ENCODE measurements at regions not wholly inside any gene's neighbourhood (a gene's known extent, or its start where the extent isn't known, plus 50 kb on each side); places are given as distances from the start of the nearest gene placed in this dataset.
A peak's percentile ranks its signal among the peaks of the same experiment; 100 is the strongest.

DNA sequence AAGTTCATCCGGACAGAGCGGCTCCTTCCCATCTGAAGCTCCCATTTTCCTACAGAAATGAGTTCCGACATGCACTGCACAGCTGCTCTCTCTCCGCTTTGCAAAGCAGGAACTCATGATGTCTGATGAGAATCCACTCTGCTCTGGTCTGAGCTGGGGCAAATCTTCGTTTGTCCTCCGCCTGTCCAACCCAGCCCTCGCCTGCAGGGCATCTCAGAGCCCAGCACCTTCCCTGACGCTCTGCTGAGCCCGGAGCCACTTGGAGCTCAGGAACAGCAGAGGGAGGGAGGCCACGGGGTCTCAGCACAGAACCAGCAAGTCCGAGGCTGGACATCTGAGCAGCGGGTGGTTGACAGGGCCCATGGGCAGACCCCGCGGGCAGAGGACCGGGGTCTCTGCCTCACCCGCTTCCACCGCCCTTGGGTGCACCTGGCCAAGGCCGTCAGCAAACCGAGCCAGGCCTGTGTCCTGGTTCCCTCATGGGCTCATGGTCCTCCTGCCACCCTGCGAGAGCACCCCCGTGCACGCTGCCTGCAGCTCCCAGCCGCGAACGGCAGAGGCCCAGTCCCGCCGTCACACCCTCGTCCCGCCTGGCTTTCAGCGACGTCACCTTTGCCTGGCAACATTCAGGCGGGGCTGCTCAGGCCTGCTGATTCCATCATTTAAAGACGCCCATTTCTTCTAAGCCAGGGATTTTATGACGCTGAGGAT is 78.5 kb upstream of the BHLHE23 start:
- DNase-seq, result no peak

DNA sequence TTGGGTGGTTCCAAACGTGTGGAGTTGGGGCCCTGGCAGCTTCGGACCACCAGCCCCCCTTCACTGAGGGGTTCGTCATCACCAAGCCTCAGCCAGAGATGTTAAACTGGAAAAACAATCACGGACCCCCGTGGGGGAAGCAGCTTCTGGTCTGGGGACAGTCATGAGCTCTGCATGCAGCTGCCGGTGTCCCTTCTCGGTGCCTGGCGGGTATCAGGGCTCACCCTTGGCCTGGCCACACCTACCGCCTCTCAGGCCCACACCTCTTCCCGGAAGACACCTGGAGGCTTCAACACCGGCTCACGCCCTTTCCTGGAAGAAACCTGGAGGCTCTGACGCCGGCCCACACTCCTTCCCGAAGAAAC is 77.8 kb upstream of the BHLHE23 start:
- no peak for DNase-seq

GRCh38 chr20:63083831-63084562 is 77.2 kb upstream of the BHLHE23 start:
- no peak for DNase-seq

DNA sequence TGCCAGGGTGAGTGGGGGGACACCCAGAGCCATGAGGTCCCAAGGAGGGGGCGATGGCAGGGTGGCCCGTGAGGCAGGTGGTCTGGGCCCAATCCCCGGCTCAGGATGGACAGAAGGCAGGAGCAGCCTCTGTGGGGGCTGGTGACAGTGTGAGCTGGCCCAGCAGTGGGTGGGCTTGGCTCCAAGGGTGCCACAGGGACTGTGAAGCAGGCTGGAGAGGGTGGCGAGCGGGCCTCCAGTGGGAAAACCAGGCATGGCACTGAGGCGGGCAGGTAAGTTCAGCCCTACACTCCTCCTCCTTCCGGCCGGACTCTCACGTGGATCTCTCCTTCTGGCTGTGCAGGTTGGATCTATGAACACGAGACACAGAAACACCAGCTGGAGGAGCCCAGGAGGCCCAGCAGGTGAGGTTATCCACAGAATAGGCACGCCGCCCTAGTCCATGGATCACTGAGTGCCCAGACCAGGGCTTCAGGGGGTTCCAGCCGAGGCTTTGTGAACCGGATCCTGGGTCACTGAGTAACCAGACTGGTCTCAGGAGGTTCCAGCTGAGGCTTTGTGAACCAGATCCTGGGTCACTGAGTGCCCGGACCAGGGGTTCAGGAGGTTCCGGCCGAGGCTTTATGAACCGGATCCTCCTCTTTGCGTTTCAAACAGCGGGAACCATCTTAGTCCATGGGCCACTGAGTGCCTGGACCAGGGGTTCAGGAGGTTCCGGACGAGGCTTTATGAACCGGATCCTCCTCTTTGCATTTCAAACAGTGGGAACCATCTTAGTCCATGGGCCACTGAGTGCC is 76.4 kb upstream of the BHLHE23 start:
- no peak for DNase-seq

GRCh38 chr20:63082308-63082938 is 75.7 kb upstream of the BHLHE23 start:
- DNase-seq, result peak; percentile 43 to 53

DNA sequence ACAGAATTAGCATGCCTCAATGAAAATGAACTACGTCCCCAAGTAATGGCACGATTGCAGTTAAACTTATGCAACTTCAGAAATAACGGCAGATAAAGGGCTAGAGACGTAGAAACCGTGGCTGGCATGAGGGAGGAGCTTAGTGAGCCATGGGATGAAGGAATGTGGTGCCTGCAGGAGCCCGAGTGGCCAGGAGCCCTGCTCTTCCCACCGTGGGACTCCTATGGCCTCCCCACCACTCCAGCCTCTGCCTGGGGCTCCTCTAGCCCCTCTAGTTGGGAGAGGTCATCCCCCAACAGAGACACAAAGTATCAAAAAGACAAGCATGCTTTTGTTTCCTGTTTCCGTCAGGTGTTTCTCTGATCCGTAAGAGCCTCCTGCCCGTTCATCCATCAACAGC is 75.1 kb upstream of the BHLHE23 start:
- DNase-seq, result no peak

DNA sequence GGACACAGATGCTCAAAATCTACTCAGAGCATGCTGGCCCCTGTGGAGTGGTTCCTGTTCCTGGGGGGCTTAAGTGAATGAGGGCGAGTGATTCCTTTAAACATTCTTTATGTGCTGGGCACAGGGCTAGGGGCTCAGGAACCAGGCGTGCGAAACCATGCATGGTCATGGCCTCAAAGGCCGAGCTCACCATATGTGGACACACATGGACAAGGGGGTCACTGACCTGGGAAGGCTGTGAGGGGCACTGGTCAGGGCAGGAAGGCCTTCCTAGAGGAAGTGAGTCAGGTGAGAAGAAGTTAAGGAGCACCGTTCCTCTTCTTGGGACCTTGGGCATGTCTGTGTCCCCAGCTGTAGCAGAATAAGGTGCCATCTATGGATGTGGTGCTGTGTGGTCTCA is 74.6 kb upstream of the BHLHE23 start:
- no peak for DNase-seq

DNA sequence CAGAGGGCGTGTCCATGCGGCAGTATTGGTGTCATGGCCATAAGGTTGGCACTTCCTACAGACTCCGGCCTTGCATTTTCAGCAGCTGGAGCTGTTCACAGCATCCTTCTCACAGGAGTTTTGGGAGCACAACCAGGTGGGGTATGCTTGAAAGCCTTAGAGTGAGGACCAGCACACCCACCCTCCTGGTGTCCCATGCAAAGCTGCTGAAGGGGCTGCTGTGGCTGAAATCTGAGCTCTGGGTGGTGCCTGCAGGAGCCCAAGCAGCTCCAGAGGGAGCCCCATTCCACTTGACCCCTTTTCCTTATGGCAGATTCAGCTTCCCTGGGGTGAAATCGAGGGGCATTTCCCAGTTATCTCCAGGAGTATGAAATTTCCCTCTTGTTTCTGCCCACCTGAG is 74.0 kb upstream of the BHLHE23 start:
- no peak for DNase-seq

- DNase-seq, result no peak
Measured at GRCh38 chr20:63080411-63080810, 73.6 kb upstream of the BHLHE23 start.

DNA sequence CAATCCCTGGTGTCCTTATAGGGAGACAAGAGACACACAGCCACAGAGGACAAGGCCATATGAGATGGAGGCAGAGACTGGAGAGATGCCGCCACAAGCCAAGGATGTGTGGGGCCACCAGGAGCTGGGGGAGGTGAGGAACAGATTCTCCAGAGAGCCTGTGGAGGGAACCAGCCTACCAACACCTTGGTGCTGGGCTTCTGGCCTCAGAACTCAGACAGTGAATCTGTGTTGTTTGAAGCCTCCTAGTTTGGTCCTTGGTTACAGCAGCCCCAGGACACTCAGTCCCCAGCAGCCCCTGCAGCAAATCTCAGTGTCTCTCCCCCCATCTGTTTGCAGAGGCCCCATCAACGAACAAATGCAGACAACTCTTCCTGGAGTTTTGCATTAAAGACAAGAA is 73.2 kb upstream of the BHLHE23 start:
- DNase-seq, result no peak

DNA sequence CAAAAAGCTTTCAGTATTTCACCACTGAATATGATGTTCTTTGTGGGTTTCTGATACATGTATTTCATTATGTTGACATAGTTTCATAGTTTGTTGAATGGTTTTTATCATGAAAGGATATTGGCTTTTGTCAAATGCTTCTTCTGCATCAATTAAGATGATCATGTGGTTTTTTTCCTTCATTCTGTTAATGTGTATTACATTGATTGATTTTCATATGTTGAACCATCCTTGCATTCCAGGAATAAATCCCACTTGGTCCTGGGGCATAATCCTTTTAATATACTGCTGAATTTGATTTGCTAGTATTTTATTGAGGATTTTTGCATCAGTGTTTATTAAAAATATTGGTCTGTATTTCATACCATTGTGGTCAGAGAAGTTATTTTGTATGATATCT is 70.9 kb upstream of the BHLHE23 start:
- no peak for DNase-seq

DNA sequence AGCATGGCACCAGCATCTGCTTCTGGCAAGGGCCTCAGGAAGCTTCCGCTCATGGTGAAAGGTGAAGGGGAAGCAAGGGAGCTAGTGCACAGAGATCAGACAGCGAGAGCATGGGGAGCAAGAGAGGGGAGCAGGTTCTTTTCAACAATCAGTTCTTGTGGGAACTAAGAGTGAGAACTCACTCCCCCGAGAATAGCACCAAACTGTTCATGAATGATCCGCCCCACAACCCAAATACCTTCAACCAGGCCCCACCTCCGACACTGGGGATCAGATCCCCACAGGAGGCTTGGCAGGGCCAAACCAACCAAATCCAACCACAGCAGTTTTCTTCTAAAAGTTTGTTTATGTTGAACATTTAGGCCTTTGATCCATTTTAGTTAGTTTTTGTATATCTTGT is 69.7 kb upstream of the BHLHE23 start:
- DNase-seq, result no peak

DNA sequence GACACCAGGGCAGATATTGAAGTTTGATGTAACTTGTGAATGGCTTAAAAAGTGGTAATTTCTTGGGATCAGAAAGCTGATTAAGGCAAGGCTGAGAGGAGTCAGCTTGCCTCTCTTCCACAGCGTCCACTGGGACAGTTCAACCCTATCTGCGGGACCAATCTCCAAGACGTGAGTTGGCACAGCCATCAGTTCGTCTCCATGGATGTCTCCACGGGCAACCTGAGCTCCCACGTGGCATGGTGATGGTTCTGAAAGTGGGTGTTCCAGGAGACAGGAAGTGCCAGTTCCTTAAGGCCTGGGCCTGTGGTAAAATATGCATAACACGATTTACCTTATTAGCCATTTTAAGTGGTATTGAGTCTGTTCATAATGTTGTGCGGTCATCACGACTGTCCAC is 67.9 kb upstream of the BHLHE23 start:
- DNase-seq, result no peak

DNA sequence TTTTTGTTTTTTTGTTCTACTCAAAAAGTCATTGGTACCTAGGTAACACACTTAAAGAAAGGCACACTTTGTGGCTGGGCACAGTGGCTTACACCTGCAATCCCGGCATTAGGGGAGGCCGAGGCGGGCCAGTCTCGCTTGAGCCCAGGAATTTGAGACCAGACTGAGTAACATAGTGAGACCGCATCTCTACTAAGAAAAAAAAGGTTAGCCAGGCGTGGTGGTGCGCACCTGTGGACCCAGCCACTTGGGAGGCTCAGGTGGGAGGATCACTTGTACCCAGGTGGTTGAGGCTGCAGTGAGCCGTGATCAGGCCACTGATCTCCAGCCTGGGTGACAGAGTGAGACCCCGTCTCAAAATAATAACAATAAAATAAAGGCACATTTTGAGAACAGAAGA is 67.4 kb upstream of the BHLHE23 start:
- DNase-seq, result no peak

GRCh38 chr20:63073738-63074065 is 66.9 kb upstream of the BHLHE23 start:
- DNase-seq, result no peak

- no peak for DNase-seq
Measured at GRCh38 chr20:63072991-63073737, 66.4 kb upstream of the BHLHE23 start.

- DNase-seq, result no peak
Measured at GRCh38 chr20:63072231-63072791, 65.5 kb upstream of the BHLHE23 start.

DNA sequence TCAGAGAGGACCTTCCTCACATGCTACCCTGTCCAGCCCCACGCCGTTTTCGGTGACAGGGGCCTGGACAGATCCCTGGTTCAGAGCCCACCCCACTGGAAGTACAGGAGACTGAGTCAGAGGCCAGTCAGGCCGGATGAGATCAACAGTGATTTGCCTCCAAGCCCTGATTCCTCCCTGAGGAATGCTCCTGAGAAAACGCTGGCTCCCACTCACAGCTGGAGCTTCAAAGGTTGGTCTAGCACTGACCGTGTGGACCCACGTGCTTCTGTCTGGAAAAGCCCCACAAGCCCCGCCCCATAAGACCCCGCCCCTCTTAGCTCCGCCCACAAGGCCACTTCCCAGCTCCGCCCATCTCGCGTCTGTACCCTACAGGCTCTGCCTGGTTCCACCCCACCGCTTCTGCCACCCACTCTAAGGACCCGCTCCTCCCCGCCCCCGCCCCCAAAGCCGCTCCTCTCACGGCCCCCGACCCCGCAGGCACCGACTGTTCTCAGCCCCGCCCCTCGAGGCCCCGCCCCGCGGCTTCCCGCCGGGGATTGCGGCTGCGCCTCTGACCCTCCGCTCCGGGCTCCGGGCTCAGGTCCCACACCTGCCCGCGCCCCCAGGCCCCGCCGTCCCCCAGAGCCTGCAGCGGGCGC is 64.9 kb upstream of the BHLHE23 start:
- DNase-seq, result peak in 1 of 2 donors; percentile 37

DNA sequence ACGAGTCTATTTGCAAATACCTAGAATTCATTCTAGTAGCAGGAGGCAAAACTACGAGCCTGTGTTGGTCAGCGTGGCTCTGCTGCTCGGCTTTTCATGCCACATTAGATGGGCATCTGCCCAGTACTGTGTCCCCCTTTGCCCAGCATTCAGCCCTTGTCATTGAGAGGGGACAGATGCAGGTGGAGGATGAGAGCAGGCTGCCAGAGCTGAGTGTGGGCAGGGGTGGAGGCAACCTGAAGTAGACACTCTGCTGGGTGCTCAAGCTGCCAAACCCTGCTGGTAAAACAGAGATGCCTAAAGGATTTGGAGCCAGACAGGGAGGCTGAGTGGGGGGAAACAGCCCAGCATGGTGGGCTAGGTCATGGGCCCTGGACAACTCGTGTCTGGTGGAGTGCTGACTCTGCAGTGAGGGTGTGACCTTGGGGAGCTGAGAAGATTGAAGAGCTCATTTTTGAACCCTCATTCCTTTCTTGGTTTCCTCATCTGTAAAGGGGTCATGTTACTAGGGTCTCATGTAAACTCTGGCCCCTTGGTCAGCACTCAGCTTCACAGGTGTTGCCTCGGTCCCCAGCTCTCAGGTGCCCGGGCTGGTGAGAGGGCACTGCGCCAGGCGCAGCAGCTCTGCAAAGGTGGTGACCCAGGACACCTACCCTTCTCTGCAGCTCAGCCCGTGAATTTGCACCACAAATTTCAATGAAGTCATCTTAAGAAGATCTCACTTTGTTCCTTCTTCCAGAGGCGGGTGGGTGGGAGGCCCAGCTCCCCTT is 64.2 kb upstream of the BHLHE23 start:
- DNase-seq, result no peak

DNA sequence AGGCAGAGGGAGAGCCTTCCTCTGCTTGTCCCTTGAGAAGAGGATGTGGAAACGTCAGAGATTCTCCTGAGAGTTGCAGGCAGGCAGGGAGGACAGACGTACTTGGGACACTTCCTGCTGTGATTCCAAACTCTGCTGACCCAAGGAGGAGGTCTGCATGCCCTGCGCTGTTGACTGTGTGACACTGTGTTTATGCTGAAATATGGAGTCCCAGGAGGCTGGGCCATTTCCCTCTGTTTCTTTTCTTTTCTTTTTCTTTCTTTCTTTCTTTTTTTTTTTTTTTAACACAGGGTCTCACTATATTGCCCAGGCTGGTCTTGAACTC is 63.5 kb upstream of the BHLHE23 start:
- DNase-seq, result no peak

DNA sequence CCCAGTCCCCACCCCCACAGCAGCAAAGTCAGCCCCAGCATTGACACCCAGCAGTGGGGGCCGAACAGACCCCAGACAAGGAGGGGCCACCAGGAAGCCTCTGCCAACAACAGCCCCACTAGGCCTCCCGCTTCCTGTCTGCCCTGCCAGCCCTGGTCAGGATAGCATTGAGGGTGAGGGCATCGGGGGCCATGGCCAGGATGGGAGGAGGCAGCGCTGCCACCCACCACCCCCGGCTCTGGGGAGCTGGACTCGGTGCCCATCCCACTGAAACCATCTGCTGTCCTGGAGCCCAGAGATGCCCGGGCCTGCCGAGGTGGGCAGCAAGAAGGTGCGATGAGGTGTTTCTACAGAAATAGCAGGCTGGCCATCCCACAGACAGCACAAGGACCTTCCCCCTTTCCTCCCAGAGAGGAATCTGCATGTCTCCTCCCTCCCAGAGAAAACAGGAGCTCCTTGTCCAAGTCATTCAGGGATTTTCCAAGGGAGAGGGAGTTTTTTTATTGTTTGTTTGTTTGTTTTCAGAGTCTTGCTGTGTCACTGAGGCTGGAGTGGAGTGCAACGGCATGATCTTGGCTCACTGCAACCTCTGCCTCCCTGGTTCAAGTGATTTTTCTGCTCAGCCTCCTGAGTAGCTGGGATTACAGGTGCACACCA is 62.1 kb upstream of the BHLHE23 start:
- no peak for DNase-seq
